GM23338 (cell line): ENCODE measurements at regions not wholly inside any gene's neighbourhood (a gene's known extent, or its start where the extent isn't known, plus 50 kb on each side); places are given as distances from the start of the nearest gene placed in this dataset.

Source experiments
- CTCF ChIP-seq, 2 experiments: fragments of 200-600 bp in 1 of 2; sonication (generic) in 1 of 2; conservative IDR thresholded peaks; 2 replicates each; pipeline versions ENCODE4 v1.5.1 to v1.6.1; 2016 to 2017; ENCODE audit warnings: antibody characterized with exemption in 2 of 2, low read depth in 2 of 2, mild to moderate bottlenecking in 2 of 2, moderate library complexity in 1 of 2
- EZH2 ChIP-seq: fragments of 200-600 bp; sonication (generic); IDR thresholded peaks from one replicate; pipeline ENCODE4 v1.8.0; 2017; ENCODE audit warnings: antibody characterized with exemption, mild to moderate bottlenecking, low read depth; ENCODE audit not compliant: unreplicated experiment
- EZH2phosphoT487 ChIP-seq: fragments of 200-600 bp; sonication (generic); IDR thresholded peaks from one replicate; pipeline ENCODE4 v1.8.1; 2018; ENCODE audit warnings: antibody characterized with exemption; ENCODE audit not compliant: unreplicated experiment
- POLR2AphosphoS5 ChIP-seq: IDR thresholded peaks from 2 replicates; pipeline ENCODE4 v1.6.1; 2016; ENCODE audit warnings: antibody characterized with exemption, low read depth
- STAT1 ChIP-seq: IDR thresholded peaks from one replicate; pipeline ENCODE4 v1.6.1; 2016; ENCODE audit warnings: antibody characterized with exemption; ENCODE audit not compliant: unreplicated experiment

- TF ChIP-seq EZH2 (no peak), POLR2AphosphoS5 (no peak), CTCF (conservative IDR thresholded peaks at IDR 0.05; ENCODE audit: low read depth in 2 of 2) (no peak), STAT1 (no peak), EZH2phosphoT487 (no peak)
Observed at GRCh38 chr12:28629691-28630090, 439.4 kb downstream of the CCDC91 start.
